HCEC 1CT (cell line): ENCODE measurements at regions not wholly inside any gene's neighbourhood (a gene's known extent, or its start where the extent isn't known, plus 50 kb on each side); places are given as distances from the start of the nearest gene placed in this dataset.

Source experiments
- DNase-seq: peaks from one replicate; pipeline ENCODE4 v3.0.0-alpha.2; 2017

- DNase-seq = no peak
Observed at GRCh38 chr6:123747515-123747914, 56.1 kb upstream of the NKAIN2 start.

GRCh38 chr6:123745895-123746294 is 57.8 kb upstream of the NKAIN2 start:
- DNase-seq = peak; percentile 12

GRCh38 chr6:123744840-123745239 is 58.8 kb upstream of the NKAIN2 start:
- DNase-seq = no peak

GRCh38 chr6:123742626-123743025 is 61.0 kb upstream of the NKAIN2 start:
- DNase-seq = no peak

GRCh38 chr6:123733180-123733579 is 70.5 kb upstream of the NKAIN2 start:
- DNase-seq = no peak

- DNase-seq = peak; percentile 3
Observed at GRCh38 chr6:123716506-123716905, 79.8 kb upstream of the TRDN start.

GRCh38 chr6:123715006-123715863 is 78.5 kb upstream of the TRDN start:
- DNase-seq = no peak

GRCh38 chr6:123712831-123713230 is 76.1 kb upstream of the TRDN start:
- no peak for DNase-seq

- DNase-seq = no peak
Observed at GRCh38 chr6:123702943-123703342, 66.2 kb upstream of the TRDN start.

GRCh38 chr6:123687864-123688263 is 51.1 kb upstream of the TRDN start:
- DNase-seq = no peak
